ENCODE measurements at regions not wholly inside any gene's neighbourhood (a gene's known extent, or its start where the extent isn't known, plus 50 kb on each side); places are given as distances from the start of the nearest gene placed in this dataset.

DNA sequence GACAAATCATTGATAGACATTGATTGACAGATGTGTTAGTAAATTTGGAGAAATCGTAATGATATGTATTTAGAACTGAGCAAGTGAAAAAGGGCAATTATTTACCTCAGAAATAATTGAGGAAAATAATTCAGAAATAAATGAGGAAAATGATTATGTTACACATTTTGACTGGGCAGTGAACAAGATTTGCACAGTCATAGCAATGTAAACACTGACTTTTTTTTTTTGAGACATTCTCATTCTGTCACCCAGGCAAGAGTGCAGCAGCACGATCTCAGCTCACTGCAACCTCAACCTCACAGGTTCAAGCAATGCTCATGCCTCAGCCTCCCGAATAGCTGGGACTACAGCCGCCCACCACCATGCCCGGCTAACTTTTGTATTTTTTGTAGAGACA, 211.7 kb downstream of the SP3 start:
- DNase-seq = no peak
- H3K36me3 Mint-ChIP-seq (ENCODE audit: insufficient read depth, unreplicated experiment) = no peaks in the 10 kb centered on the region
- no peaks in the 10 kb centered on the region for H3K4me1 Mint-ChIP-seq (ENCODE audit: low read depth, unreplicated experiment)
- intact Hi-C loops (cut with micrococcal nuclease; ENCODE audit: unreplicated experiment) = loop anchor here (10.0 kb wide), 1 partner anchor 591 kb away; no protein-coding TSS in a partner anchor
- H3K9me3 Mint-ChIP-seq (ENCODE audit: low read depth, unreplicated experiment) = no peaks in the 10 kb centered on the region
- CTCF ChIA-PET = no interaction called here
- H3K27ac Mint-ChIP-seq (ENCODE audit: unreplicated experiment) = no peak overlapping the region
- TF ChIP-seq, protein P1, sequence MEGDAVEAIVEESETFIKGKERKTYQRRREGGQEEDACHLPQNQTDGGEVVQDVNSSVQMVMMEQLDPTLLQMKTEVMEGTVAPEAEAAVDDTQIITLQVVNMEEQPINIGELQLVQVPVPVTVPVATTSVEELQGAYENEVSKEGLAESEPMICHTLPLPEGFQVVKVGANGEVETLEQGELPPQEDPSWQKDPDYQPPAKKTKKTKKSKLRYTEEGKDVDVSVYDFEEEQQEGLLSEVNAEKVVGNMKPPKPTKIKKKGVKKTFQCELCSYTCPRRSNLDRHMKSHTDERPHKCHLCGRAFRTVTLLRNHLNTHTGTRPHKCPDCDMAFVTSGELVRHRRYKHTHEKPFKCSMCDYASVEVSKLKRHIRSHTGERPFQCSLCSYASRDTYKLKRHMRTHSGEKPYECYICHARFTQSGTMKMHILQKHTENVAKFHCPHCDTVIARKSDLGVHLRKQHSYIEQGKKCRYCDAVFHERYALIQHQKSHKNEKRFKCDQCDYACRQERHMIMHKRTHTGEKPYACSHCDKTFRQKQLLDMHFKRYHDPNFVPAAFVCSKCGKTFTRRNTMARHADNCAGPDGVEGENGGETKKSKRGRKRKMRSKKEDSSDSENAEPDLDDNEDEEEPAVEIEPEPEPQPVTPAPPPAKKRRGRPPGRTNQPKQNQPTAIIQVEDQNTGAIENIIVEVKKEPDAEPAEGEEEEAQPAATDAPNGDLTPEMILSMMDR (IDR thresholded peaks at IDR 0.05; ENCODE audit: unreplicated experiment) = no peak
- H3K27me3 Mint-ChIP-seq (ENCODE audit: unreplicated experiment) = no peaks in the 10 kb centered on the region
- H3K4me3 Mint-ChIP-seq (ENCODE audit: low read depth, unreplicated experiment) = no peak overlapping the region
- no TSS peak for BruUV-seq (replicated peaks)

DNA sequence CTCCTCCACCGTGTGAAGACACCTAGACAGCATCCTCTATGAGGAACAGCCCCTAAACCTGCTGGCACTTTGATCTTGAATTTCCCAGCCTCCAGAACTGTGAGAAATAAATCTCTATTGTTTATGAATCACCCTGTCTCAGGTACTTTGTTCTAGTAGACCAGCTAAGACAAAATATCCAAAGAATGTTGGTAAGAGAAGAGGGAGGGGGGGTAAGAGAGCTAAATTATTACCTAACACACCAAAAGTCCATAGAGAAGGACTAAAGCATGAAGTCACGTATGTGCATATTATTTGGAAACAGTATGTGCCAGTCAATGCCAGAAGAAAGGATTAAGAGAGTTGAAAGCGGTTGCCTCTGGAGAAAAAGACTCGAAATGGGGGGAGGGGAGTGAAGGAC, 211.0 kb downstream of the SP3 start:
- Mint-ChIP-seq H3K27me3 (ENCODE audit: unreplicated experiment) (no peaks in the 10 kb centered on the region), H3K9me3 (ENCODE audit: low read depth, unreplicated experiment) (no peaks in the 10 kb centered on the region), H3K4me1 (ENCODE audit: low read depth, unreplicated experiment) (no peaks in the 10 kb centered on the region), H3K27ac (ENCODE audit: unreplicated experiment) (no peak overlapping the region), H3K4me3 (ENCODE audit: low read depth, unreplicated experiment) (no peak overlapping the region), H3K36me3 (ENCODE audit: insufficient read depth, unreplicated experiment) (no peaks in the 10 kb centered on the region)
- no peak for DNase-seq
- no TSS peak for BruUV-seq (replicated peaks)
- TF ChIP-seq, protein P1 (IDR thresholded peaks at IDR 0.05; ENCODE audit: unreplicated experiment) = no peak
- CTCF ChIA-PET = interaction anchor here (0.6 to 0.7 kb wide), 2 partner anchors 559 to 894 kb away, joined by 3 to 6 read pairs; no protein-coding TSS in a partner anchor
- intact Hi-C loops (cut with micrococcal nuclease; ENCODE audit: unreplicated experiment) = loop anchor here (10.0 kb wide), 1 partner anchor 591 kb away; no protein-coding TSS in a partner anchor

DNA sequence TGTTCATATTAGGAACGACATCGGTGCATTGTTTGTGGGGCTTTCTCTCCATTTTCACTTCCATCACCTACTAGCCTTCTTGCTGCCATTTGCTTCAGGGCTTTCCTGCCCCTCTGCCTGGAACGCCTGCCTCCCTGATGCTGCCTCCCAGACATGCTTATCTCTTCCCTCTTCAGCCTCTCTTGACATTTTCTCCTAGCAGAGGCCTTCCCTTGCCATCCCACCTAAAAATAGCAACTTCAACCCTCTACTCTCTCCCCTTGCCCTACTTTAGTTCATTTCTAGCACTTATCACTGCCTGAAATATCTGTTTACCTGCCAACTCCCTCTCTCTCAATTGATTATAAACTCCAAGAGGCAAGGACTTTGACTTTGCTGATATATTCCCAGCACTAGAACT, 210.3 kb downstream of the SP3 start:
- Mint-ChIP-seq H3K36me3 (ENCODE audit: insufficient read depth, unreplicated experiment) (no peaks in the 10 kb centered on the region), H3K27me3 (ENCODE audit: unreplicated experiment) (no peaks in the 10 kb centered on the region), H3K4me1 (ENCODE audit: low read depth, unreplicated experiment) (no peaks in the 10 kb centered on the region), H3K4me3 (ENCODE audit: low read depth, unreplicated experiment) (no peak overlapping the region), H3K27ac (ENCODE audit: unreplicated experiment) (no peak overlapping the region), H3K9me3 (ENCODE audit: low read depth, unreplicated experiment) (no peaks in the 10 kb centered on the region)
- TF ChIP-seq, protein P1 (IDR thresholded peaks at IDR 0.05; ENCODE audit: unreplicated experiment) = no peak
- intact Hi-C loops (cut with micrococcal nuclease; ENCODE audit: unreplicated experiment) = loop anchor here (10.0 kb wide), 1 partner anchor 590 kb away; no protein-coding TSS in a partner anchor
- no TSS peak for BruUV-seq (replicated peaks)
- CTCF ChIA-PET = no interaction called here
- DNase-seq = no peak

DNA sequence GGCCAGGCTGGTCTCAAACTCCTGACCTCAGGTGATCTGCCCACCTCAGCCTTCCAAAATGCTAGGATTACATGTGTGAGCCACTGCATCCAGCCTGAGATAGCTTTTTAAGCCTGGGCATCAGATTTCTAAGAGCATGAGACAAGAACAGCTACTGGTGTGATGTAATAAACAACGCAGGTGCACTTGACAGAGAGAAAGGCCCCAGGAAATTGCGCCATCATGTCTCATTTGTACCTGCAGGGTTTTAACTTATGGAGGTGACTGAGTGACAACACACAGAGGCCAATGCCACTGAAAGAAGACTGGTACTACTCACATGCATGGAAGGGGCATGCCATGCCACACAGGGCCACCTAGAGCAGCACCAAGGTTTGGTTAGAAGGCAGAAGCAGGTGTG, 209.4 kb downstream of the SP3 start:
- TF ChIP-seq, protein P1 (IDR thresholded peaks at IDR 0.05; ENCODE audit: unreplicated experiment) = no peak
- intact Hi-C loops (cut with micrococcal nuclease; ENCODE audit: unreplicated experiment) = loop anchor here (10.0 kb wide), 1 partner anchor 589 kb away; no protein-coding TSS in a partner anchor
- H3K27me3 Mint-ChIP-seq (ENCODE audit: unreplicated experiment) = no peaks in the 10 kb centered on the region
- CTCF ChIA-PET = no interaction called here
- no peak overlapping the region for H3K4me3 Mint-ChIP-seq (ENCODE audit: low read depth, unreplicated experiment)
- no peak overlapping the region for H3K27ac Mint-ChIP-seq (ENCODE audit: unreplicated experiment)
- BruUV-seq (replicated peaks) = no TSS peak
- DNase-seq = no peak
- no peaks in the 10 kb centered on the region for H3K9me3 Mint-ChIP-seq (ENCODE audit: low read depth, unreplicated experiment)
- no peaks in the 10 kb centered on the region for H3K36me3 Mint-ChIP-seq (ENCODE audit: insufficient read depth, unreplicated experiment)
- H3K4me1 Mint-ChIP-seq (ENCODE audit: low read depth, unreplicated experiment) = no peaks in the 10 kb centered on the region
